ENCODE measurements at regions not wholly inside any gene's neighbourhood (a gene's known extent, or its start where the extent isn't known, plus 50 kb on each side); places are given as distances from the start of the nearest gene placed in this dataset.

- Histone ChIP-seq H3K9me2 (replicated peaks; ENCODE audit: insufficient read depth, low read length) (no peaks in the 10 kb centered on the region), H3K27me3 (ENCODE audit: low read length) (no peaks in the 10 kb centered on the region), H3K79me2 (ENCODE audit: insufficient read depth, low read length) (no peaks in the 10 kb centered on the region), H3K36me3 (ENCODE audit: low read length) (no peaks in the 10 kb centered on the region), H3K27ac (ENCODE audit: low read depth, low read length) (no peak overlapping the region), H2AFZ (ENCODE audit: low read depth, low read length, severe bottlenecking) (no peak overlapping the region), H3K4me2 (ENCODE audit: low read depth, low read length, poor library complexity, severe bottlenecking) (no peak overlapping the region), H4K20me1 (ENCODE audit: low read depth, low read length) (no peaks in the 10 kb centered on the region), H3K9me3 (ENCODE audit: insufficient read depth, low read length) (no peaks in the 10 kb centered on the region), H3K9ac (ENCODE audit: low read length) (no peak overlapping the region), H3K4me3 (ENCODE audit: insufficient read depth, low read length, poor library complexity, severe bottlenecking) (no peak overlapping the region), H3F3A (ENCODE audit: insufficient read depth) (no peaks in the 10 kb centered on the region)
- no peak for TF ChIP-seq CTCF (IDR thresholded peaks at IDR 0.05; ENCODE audit: insufficient read depth, low read length, poor library complexity, severe bottlenecking)
- TF ChIP-seq EZH2phosphoT487 (conservative IDR thresholded peaks at IDR 0.05; ENCODE audit: low read length) = no peak
Observed at GRCh38 chr7:86155623-86156022, 488.1 kb upstream of the GRM3 start.

- Histone ChIP-seq H3K9ac (ENCODE audit: low read length) (no peak overlapping the region), H3F3A (ENCODE audit: insufficient read depth) (no peaks in the 10 kb centered on the region), H3K4me2 (ENCODE audit: low read depth, low read length, poor library complexity, severe bottlenecking) (no peak overlapping the region), H3K79me2 (ENCODE audit: insufficient read depth, low read length) (no peaks in the 10 kb centered on the region), H4K20me1 (ENCODE audit: low read depth, low read length) (no peaks in the 10 kb centered on the region), H3K9me2 (replicated peaks; ENCODE audit: insufficient read depth, low read length) (no peaks in the 10 kb centered on the region), H3K27ac (ENCODE audit: low read depth, low read length) (no peak overlapping the region), H3K4me3 (ENCODE audit: insufficient read depth, low read length, poor library complexity, severe bottlenecking) (no peak overlapping the region), H3K27me3 (ENCODE audit: low read length) (no peaks in the 10 kb centered on the region), H3K36me3 (ENCODE audit: low read length) (no peaks in the 10 kb centered on the region), H3K9me3 (ENCODE audit: insufficient read depth, low read length) (no peaks in the 10 kb centered on the region), H2AFZ (ENCODE audit: low read depth, low read length, severe bottlenecking) (no peak overlapping the region)
- TF ChIP-seq CTCF (IDR thresholded peaks at IDR 0.05; ENCODE audit: insufficient read depth, low read length, poor library complexity, severe bottlenecking) (no peak), EZH2phosphoT487 (conservative IDR thresholded peaks at IDR 0.05; ENCODE audit: low read length) (no peak)
Observed at GRCh38 chr7:86152926-86153325, 490.8 kb upstream of the GRM3 start.

- H3K36me3 ChIP-seq (ENCODE audit: low read length) = no peaks in the 10 kb centered on the region
- H3F3A ChIP-seq (ENCODE audit: insufficient read depth) = no peaks in the 10 kb centered on the region
- no peaks in the 10 kb centered on the region for H3K79me2 ChIP-seq (ENCODE audit: insufficient read depth, low read length)
- no peaks in the 10 kb centered on the region for H3K9me2 ChIP-seq (replicated peaks; ENCODE audit: insufficient read depth, low read length)
- no peak for TF ChIP-seq EZH2phosphoT487 (conservative IDR thresholded peaks at IDR 0.05; ENCODE audit: low read length)
- TF ChIP-seq CTCF (IDR thresholded peaks at IDR 0.05; ENCODE audit: insufficient read depth, low read length, poor library complexity, severe bottlenecking) = no peak
- H3K27ac ChIP-seq (ENCODE audit: low read depth, low read length) = no peak overlapping the region
- H3K4me3 ChIP-seq (ENCODE audit: insufficient read depth, low read length, poor library complexity, severe bottlenecking) = no peak overlapping the region
- no peaks in the 10 kb centered on the region for H4K20me1 ChIP-seq (ENCODE audit: low read depth, low read length)
- no peak overlapping the region for H3K4me2 ChIP-seq (ENCODE audit: low read depth, low read length, poor library complexity, severe bottlenecking)
- H2AFZ ChIP-seq (ENCODE audit: low read depth, low read length, severe bottlenecking) = no peak overlapping the region
- no peaks in the 10 kb centered on the region for H3K9me3 ChIP-seq (ENCODE audit: insufficient read depth, low read length)
- no peaks in the 10 kb centered on the region for H3K27me3 ChIP-seq (ENCODE audit: low read length)
- H3K9ac ChIP-seq (ENCODE audit: low read length) = no peak overlapping the region
Observed at GRCh38 chr7:86149024-86149665, 494.6 kb upstream of the GRM3 start.

Measured in SU-DHL-6 (cell line).